H7 (cell line): ENCODE measurements at regions not wholly inside any gene's neighbourhood (a gene's known extent, or its start where the extent isn't known, plus 50 kb on each side); places are given as distances from the start of the nearest gene placed in this dataset.
"Not testable (repeated sequence)": the region's sequence is repeated elsewhere in the genome, so short reads cannot be mapped to it uniquely, and the experiment has no call there.

ENCODE experiments used
- DNase-seq: peaks from one replicate; pipeline ENCODE4 v3.0.0; 2012
- H3K27me3 ChIP-seq: 2 replicates; pipeline ENCODE4 v1.6.0; 2011; ENCODE audit warnings: mild to moderate bottlenecking, low read length; ENCODE audit not compliant: control insufficient read depth, insufficient read depth
- H3K36me3 ChIP-seq: replicated peaks from 2 replicates; pipeline ENCODE4 v1.5.1; 2011; ENCODE audit warnings: low read length; ENCODE audit not compliant: control insufficient read depth, insufficient read depth
- H3K4me3 ChIP-seq: 2 replicates; pipeline ENCODE4 v1.5.1; 2011; ENCODE audit warnings: low read depth, mild to moderate bottlenecking, control low read depth, low read length, moderate library complexity; ENCODE audit not compliant: insufficient read depth

GRCh38 chr14:22375321-22375930 is 213.6 kb downstream of the DAD1 start:
- no peaks in the 10 kb centered on the region for H3K27me3 ChIP-seq
- H3K4me3 ChIP-seq = no peak overlapping the region
- H3K36me3 ChIP-seq = no peaks in the 10 kb centered on the region
- DNase-seq = peak; percentile 31

GRCh38 chr14:22370084-22370847 is 218.8 kb downstream of the DAD1 start:
- Histone ChIP-seq H3K36me3 (no peaks in the 10 kb centered on the region), H3K4me3 (no peak overlapping the region), H3K27me3 (no peaks in the 10 kb centered on the region)
- DNase-seq = no peak

GRCh38 chr14:22358726-22359125 is 230.3 kb downstream of the DAD1 start:
- no peak for DNase-seq
- no peaks in the 10 kb centered on the region for H3K27me3 ChIP-seq
- no peaks in the 10 kb centered on the region for H3K36me3 ChIP-seq
- H3K4me3 ChIP-seq = no peak overlapping the region

- not testable (repeated sequence) for H3K4me3 ChIP-seq, DNase-seq, H3K36me3 ChIP-seq, H3K27me3 ChIP-seq
These were observed 239.7 kb downstream of the DAD1 start for GRCh38 chr14:22349281-22349680.

- no peak for DNase-seq
- no peaks in the 10 kb centered on the region for H3K27me3 ChIP-seq
- H3K4me3 ChIP-seq = no peak overlapping the region
- H3K36me3 ChIP-seq = no peaks in the 10 kb centered on the region
These were observed 244.4 kb downstream of the DAD1 start for GRCh38 chr14:22344673-22345072.

GRCh38 chr14:22344209-22344608 is 244.8 kb downstream of the DAD1 start:
- H3K27me3 ChIP-seq, DNase-seq, H3K4me3 ChIP-seq: not testable (repeated sequence)

GRCh38 chr14:22341049-22341448 is 248.0 kb downstream of the DAD1 start:
- no peaks in the 10 kb centered on the region for H3K36me3 ChIP-seq
- no peaks in the 10 kb centered on the region for H3K27me3 ChIP-seq
- H3K4me3 ChIP-seq = no peak overlapping the region
- no peak for DNase-seq

More at GRCh38 chr14:22344209-22344608, 244.8 kb downstream of the DAD1 start:
- H3K36me3 ChIP-seq = not testable (repeated sequence)

GRCh38 chr14:22338917-22339715 is 249.9 kb downstream of the DAD1 start:
- H3K27me3 ChIP-seq = no peaks in the 10 kb centered on the region
- no peak overlapping the region for H3K4me3 ChIP-seq
- DNase-seq = no peak
- no peaks in the 10 kb centered on the region for H3K36me3 ChIP-seq

GRCh38 chr14:22338381-22338780 is 250.6 kb downstream of the DAD1 start:
- no peak for DNase-seq

GRCh38 chr14:22337938-22338337 is 251.1 kb downstream of the DAD1 start:
- Histone ChIP-seq H3K4me3 (no peak overlapping the region), H3K36me3 (no peaks in the 10 kb centered on the region), H3K27me3 (no peaks in the 10 kb centered on the region)
- no peak for DNase-seq

More at GRCh38 chr14:22338381-22338780, 250.6 kb downstream of the DAD1 start:
- H3K27me3 ChIP-seq = no peaks in the 10 kb centered on the region
- no peaks in the 10 kb centered on the region for H3K36me3 ChIP-seq
- H3K4me3 ChIP-seq = no peak overlapping the region

- H3K36me3 ChIP-seq = no peaks in the 10 kb centered on the region
- no peaks in the 10 kb centered on the region for H3K27me3 ChIP-seq
- no peak for DNase-seq
- no peak overlapping the region for H3K4me3 ChIP-seq
These were observed 251.5 kb downstream of the DAD1 start for GRCh38 chr14:22337521-22337920.

- Histone ChIP-seq H3K36me3 (no peaks in the 10 kb centered on the region), H3K27me3 (no peaks in the 10 kb centered on the region), H3K4me3 (no peak overlapping the region)
- no peak for DNase-seq
These were observed 253.0 kb downstream of the DAD1 start for GRCh38 chr14:22336031-22336430.

- no peaks in the 10 kb centered on the region for H3K27me3 ChIP-seq
- no peak overlapping the region for H3K4me3 ChIP-seq
- no peak for DNase-seq
- H3K36me3 ChIP-seq = no peaks in the 10 kb centered on the region
These were observed 254.4 kb downstream of the DAD1 start for GRCh38 chr14:22334627-22335026.

GRCh38 chr14:22334275-22334577 is 254.8 kb downstream of the DAD1 start:
- H3K4me3 ChIP-seq = no peak overlapping the region
- no peaks in the 10 kb centered on the region for H3K27me3 ChIP-seq
- no peaks in the 10 kb centered on the region for H3K36me3 ChIP-seq
- DNase-seq = no peak
